ENCODE measurements at regions not wholly inside any gene's neighbourhood (a gene's known extent, or its start where the extent isn't known, plus 50 kb on each side); places are given as distances from the start of the nearest gene placed in this dataset.

DNA sequence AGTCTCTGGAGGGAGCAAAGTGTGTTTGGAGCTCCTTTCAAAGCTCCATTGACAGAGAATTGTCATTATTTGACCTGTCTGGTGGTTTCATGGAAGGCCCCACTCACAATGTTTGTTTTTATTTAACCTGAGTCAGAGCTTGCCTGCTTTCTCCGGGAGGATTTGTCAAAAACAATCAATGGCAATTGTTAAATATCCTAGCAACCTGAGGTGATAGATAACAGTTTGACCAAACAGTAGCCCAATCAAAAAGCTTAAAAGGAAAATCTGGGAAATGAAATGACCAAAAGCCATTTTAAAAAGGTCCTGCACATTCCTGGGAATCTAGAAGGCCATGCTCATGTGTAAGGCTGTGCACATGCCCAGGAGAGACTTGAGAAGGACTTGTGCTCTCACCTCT lies 177.2 kb upstream of the POC5 start:
- Histone ChIP-seq H3K4me3 (ENCODE audit: low read length) (no peak overlapping the region), H3K4me1 (ENCODE audit: low read length) (no peaks in the 10 kb centered on the region), H3K9ac (ENCODE audit: low read length) (no peak overlapping the region), H3K27ac (ENCODE audit: low read length) (no peak overlapping the region), H3K27me3 (ENCODE audit: low read length) (no peaks in the 10 kb centered on the region), H3K36me3 (ENCODE audit: insufficient read depth, low read length) (no peaks in the 10 kb centered on the region), H4K20me1 (ENCODE audit: insufficient read depth, low read depth, low read length) (no peaks in the 10 kb centered on the region), H3K4me2 (ENCODE audit: low read depth, low read length, poor library complexity, severe bottlenecking) (no peak overlapping the region), H3K79me2 (ENCODE audit: low read length) (no peaks in the 10 kb centered on the region), H3K9me2 (replicated peaks; ENCODE audit: insufficient read depth, low read length) (no peaks in the 10 kb centered on the region), H3K9me3 (ENCODE audit: low read length) (no peaks in the 10 kb centered on the region), H2AFZ (ENCODE audit: low read length) (no peak overlapping the region)
- no peak for DNase-seq

DNA sequence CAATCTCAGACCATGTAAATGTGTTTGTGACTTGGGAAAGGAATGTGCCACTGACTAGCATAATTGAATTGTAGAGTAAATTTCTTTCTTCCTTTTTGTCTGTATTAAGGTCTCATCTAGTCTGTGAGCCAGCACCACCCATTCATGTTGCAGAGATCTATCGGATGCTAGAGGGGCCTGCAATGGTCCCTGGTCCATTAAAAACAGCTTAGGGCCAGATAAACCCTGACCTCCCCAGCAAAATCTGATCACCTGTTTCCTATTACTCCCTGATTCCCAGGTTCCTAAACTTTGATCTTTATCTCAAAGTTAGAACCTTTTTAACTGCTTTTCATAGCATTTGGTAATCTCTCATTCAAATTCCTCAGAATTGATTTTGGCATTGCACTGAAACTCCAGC lies 174.5 kb upstream of the POC5 start:
- Histone ChIP-seq H3K27ac (ENCODE audit: low read length) (no peak overlapping the region), H3K9me2 (replicated peaks; ENCODE audit: insufficient read depth, low read length) (no peaks in the 10 kb centered on the region), H3K4me1 (ENCODE audit: low read length) (no peaks in the 10 kb centered on the region), H3K9me3 (ENCODE audit: low read length) (no peaks in the 10 kb centered on the region), H3K4me2 (ENCODE audit: low read depth, low read length, poor library complexity, severe bottlenecking) (no peak overlapping the region), H3K79me2 (ENCODE audit: low read length) (no peaks in the 10 kb centered on the region), H3K4me3 (ENCODE audit: low read length) (no peak overlapping the region), H3K36me3 (ENCODE audit: insufficient read depth, low read length) (no peaks in the 10 kb centered on the region), H2AFZ (ENCODE audit: low read length) (no peak overlapping the region), H3K27me3 (ENCODE audit: low read length) (no peaks in the 10 kb centered on the region), H4K20me1 (ENCODE audit: insufficient read depth, low read depth, low read length) (no peaks in the 10 kb centered on the region), H3K9ac (ENCODE audit: low read length) (no peak overlapping the region)
- DNase-seq, result no peak

DNA sequence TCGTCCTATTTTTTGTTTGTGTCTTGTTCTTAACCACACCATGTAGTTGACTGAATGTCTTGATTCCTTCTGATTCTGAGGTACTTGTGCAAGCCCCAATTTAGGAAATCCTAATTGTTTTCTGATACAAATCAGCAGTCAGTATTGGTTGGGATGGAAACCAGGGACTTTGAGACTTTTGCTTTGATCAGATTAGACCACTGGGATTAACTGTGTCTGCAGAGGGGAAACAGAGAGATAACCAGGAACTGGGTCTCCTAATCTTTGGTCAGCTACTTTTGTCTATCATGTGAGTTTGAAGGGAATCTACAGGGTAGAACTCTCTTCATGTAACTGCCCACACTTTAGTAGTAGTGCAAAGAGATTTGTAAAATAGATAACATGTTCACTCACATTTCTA lies 173.8 kb upstream of the POC5 start:
- H3K9me2 ChIP-seq (replicated peaks; ENCODE audit: insufficient read depth, low read length), result no peaks in the 10 kb centered on the region
- H3K4me2 ChIP-seq (ENCODE audit: low read depth, low read length, poor library complexity, severe bottlenecking), result no peak overlapping the region
- H3K36me3 ChIP-seq (ENCODE audit: insufficient read depth, low read length), result no peaks in the 10 kb centered on the region
- H3K27ac ChIP-seq (ENCODE audit: low read length), result no peak overlapping the region
- no peaks in the 10 kb centered on the region for H4K20me1 ChIP-seq (ENCODE audit: insufficient read depth, low read depth, low read length)
- DNase-seq, result no peak
- H3K4me1 ChIP-seq (ENCODE audit: low read length), result no peaks in the 10 kb centered on the region
- no peak overlapping the region for H3K4me3 ChIP-seq (ENCODE audit: low read length)
- no peak overlapping the region for H2AFZ ChIP-seq (ENCODE audit: low read length)
- H3K27me3 ChIP-seq (ENCODE audit: low read length), result no peaks in the 10 kb centered on the region
- no peaks in the 10 kb centered on the region for H3K9me3 ChIP-seq (ENCODE audit: low read length)
- no peak overlapping the region for H3K9ac ChIP-seq (ENCODE audit: low read length)
- no peaks in the 10 kb centered on the region for H3K79me2 ChIP-seq (ENCODE audit: low read length)

DNA sequence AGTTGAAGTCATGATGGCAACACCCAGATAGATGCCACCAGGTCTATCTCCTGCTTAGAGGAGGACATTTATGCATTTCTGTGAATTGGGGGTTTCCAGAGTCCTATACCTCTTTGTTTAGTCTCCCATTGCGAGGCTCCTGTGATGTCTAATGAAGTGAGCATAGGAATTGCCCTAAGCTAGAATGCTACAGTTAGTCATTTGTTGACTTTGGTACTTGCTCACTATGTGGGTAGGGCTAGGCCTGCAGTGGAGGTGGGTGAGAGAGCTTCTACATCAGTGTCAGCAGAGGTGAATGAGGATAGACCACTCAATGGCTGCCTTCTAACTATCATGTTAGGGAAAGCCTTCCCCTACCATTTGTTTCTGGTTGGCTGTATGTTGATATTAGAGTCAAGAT lies 173.3 kb upstream of the POC5 start:
- Histone ChIP-seq H3K36me3 (ENCODE audit: insufficient read depth, low read length) (no peaks in the 10 kb centered on the region), H3K27ac (ENCODE audit: low read length) (no peak overlapping the region), H3K4me2 (ENCODE audit: low read depth, low read length, poor library complexity, severe bottlenecking) (no peak overlapping the region), H3K4me1 (ENCODE audit: low read length) (no peaks in the 10 kb centered on the region), H2AFZ (ENCODE audit: low read length) (no peak overlapping the region), H3K9me3 (ENCODE audit: low read length) (no peaks in the 10 kb centered on the region), H3K4me3 (ENCODE audit: low read length) (no peak overlapping the region), H4K20me1 (ENCODE audit: insufficient read depth, low read depth, low read length) (no peaks in the 10 kb centered on the region), H3K79me2 (ENCODE audit: low read length) (no peaks in the 10 kb centered on the region), H3K9ac (ENCODE audit: low read length) (no peak overlapping the region), H3K27me3 (ENCODE audit: low read length) (no peaks in the 10 kb centered on the region), H3K9me2 (replicated peaks; ENCODE audit: insufficient read depth, low read length) (no peaks in the 10 kb centered on the region)
- no peak for DNase-seq

DNA sequence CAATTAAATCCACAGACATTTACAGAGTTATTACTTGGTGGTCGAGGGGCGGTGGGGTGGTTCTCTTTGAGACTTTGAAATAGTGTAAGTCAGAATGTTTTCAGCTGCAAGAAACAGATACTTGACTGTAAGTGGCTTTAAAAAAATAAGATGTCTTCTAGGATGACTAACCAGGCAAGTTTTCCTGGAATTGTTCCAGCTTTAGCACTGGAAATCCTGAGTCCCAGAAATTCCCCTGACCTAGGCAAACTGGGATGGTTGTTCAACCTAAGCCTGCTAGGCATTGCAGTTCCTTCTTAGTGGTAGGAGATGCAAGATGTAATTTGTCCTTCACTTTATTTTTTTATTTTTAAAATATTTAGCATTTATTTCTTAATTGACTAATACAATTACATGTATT lies 169.5 kb upstream of the POC5 start:
- Histone ChIP-seq H3K9ac (ENCODE audit: low read length) (no peak overlapping the region), H3K79me2 (ENCODE audit: low read length) (no peaks in the 10 kb centered on the region), H3K36me3 (ENCODE audit: insufficient read depth, low read length) (no peaks in the 10 kb centered on the region), H2AFZ (ENCODE audit: low read length) (no peak overlapping the region), H3K9me3 (ENCODE audit: low read length) (no peaks in the 10 kb centered on the region), H3K4me1 (ENCODE audit: low read length) (no peaks in the 10 kb centered on the region), H3K4me2 (ENCODE audit: low read depth, low read length, poor library complexity, severe bottlenecking) (no peak overlapping the region), H3K9me2 (replicated peaks; ENCODE audit: insufficient read depth, low read length) (no peaks in the 10 kb centered on the region), H3K27me3 (ENCODE audit: low read length) (no peaks in the 10 kb centered on the region), H3K4me3 (ENCODE audit: low read length) (no peak overlapping the region), H3K27ac (ENCODE audit: low read length) (no peak overlapping the region), H4K20me1 (ENCODE audit: insufficient read depth, low read depth, low read length) (no peaks in the 10 kb centered on the region)
- DNase-seq, result no peak

DNA sequence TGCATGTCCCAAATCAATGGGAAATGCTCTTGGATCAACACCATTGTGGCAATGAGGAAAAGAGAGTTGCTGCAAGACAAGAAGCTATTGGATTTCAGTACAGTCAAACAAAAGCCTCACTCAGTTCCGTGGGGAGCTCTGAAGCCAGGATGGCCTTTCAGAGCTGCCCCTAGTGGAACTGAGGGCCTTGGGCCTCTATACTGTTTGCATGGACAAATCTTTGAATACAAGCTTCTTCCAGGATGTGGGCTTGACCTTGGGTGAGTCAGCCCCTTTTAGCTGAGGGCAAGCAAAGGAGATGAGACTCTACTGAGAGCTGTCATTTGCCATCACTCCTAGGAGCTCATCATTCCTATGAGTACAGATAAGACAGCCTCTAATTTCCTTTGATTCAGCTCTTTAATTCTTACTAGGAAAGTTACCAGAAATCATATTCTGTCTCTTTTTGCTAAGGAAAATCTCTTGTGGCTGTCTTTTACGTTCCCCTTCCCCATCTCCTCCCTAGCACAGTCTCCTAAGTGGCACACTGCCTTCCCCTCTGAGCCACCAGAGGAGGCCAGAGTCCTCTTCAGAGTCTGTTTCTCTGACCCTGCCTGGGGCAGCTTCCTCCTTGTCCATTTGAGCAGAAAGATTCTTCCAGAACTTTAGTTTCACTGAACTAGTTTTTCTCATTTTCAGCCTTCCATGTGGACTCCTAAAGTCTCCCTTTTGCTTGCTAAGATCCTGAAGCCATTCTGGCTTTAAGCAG lies 168.8 kb upstream of the POC5 start:
- DNase-seq, result peak; percentile 65
- H3K4me1 ChIP-seq (ENCODE audit: low read length), result no peaks in the 10 kb centered on the region

DNA sequence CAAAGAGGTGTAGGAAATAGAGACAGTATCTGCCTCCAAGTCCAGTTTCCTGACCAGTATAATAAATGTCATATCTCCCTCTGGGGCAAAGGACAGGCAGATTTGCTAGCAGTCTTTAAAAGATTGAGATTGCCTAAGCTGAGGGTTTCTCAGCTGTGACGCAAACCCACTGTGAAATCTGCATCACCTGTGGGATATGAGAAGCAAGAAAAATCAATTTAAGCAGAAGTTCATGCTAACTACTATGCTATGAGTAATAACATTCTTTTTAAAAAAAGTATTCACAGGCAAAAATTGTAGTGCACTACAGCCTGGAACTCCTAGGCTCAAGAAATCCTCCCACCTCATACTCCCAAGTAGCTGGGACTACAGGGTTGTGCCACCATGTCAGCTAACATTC lies 168.1 kb upstream of the POC5 start:
- H4K20me1 ChIP-seq (ENCODE audit: insufficient read depth, low read depth, low read length), result no peaks in the 10 kb centered on the region
- H3K9me3 ChIP-seq (ENCODE audit: low read length), result no peaks in the 10 kb centered on the region
- no peak for DNase-seq
- H3K79me2 ChIP-seq (ENCODE audit: low read length), result no peaks in the 10 kb centered on the region
- no peak overlapping the region for H3K4me2 ChIP-seq (ENCODE audit: low read depth, low read length, poor library complexity, severe bottlenecking)
- H3K4me1 ChIP-seq (ENCODE audit: low read length), result no peaks in the 10 kb centered on the region
- no peaks in the 10 kb centered on the region for H3K27me3 ChIP-seq (ENCODE audit: low read length)
- H3K36me3 ChIP-seq (ENCODE audit: insufficient read depth, low read length), result no peaks in the 10 kb centered on the region
- no peak overlapping the region for H3K9ac ChIP-seq (ENCODE audit: low read length)
- no peak overlapping the region for H3K27ac ChIP-seq (ENCODE audit: low read length)
- no peaks in the 10 kb centered on the region for H3K9me2 ChIP-seq (replicated peaks; ENCODE audit: insufficient read depth, low read length)
- no peak overlapping the region for H3K4me3 ChIP-seq (ENCODE audit: low read length)
- no peak overlapping the region for H2AFZ ChIP-seq (ENCODE audit: low read length)

More for the DNA sequence above, 168.8 kb upstream of the POC5 start:
- Histone ChIP-seq H2AFZ (ENCODE audit: low read length) (no peak overlapping the region), H3K9me3 (ENCODE audit: low read length) (no peaks in the 10 kb centered on the region), H3K36me3 (ENCODE audit: insufficient read depth, low read length) (no peaks in the 10 kb centered on the region), H3K27ac (ENCODE audit: low read length) (no peak overlapping the region), H3K9ac (ENCODE audit: low read length) (no peak overlapping the region), H4K20me1 (ENCODE audit: insufficient read depth, low read depth, low read length) (no peaks in the 10 kb centered on the region), H3K9me2 (replicated peaks; ENCODE audit: insufficient read depth, low read length) (no peaks in the 10 kb centered on the region), H3K27me3 (ENCODE audit: low read length) (no peaks in the 10 kb centered on the region), H3K4me2 (ENCODE audit: low read depth, low read length, poor library complexity, severe bottlenecking) (no peak overlapping the region), H3K4me3 (ENCODE audit: low read length) (no peak overlapping the region), H3K79me2 (ENCODE audit: low read length) (no peaks in the 10 kb centered on the region)

DNA sequence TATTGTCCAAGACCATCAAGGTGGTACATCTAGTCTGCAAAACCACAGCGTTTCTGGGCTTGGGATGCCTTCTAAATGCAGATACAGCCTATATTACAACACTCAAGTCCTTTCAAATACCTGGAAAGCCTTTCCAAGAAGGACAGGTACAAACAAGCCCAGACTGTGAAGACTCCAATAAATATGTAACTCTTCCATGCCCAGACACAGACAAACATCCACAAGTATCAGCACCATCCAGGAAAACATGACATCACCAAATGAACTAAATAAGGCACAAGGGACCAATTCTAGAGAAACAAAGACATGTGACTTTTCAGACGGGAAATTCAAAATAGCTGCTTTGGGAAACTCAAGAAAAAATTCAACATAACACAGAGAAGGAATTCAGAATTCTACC lies 152.7 kb upstream of the POC5 start:
- Histone ChIP-seq H2AFZ (ENCODE audit: low read length) (no peak overlapping the region), H3K36me3 (ENCODE audit: insufficient read depth, low read length) (no peaks in the 10 kb centered on the region), H3K9ac (ENCODE audit: low read length) (no peak overlapping the region), H3K9me3 (ENCODE audit: low read length) (no peaks in the 10 kb centered on the region), H3K4me1 (ENCODE audit: low read length) (no peaks in the 10 kb centered on the region), H3K27me3 (ENCODE audit: low read length) (no peaks in the 10 kb centered on the region), H3K79me2 (ENCODE audit: low read length) (no peaks in the 10 kb centered on the region), H3K4me2 (ENCODE audit: low read depth, low read length, poor library complexity, severe bottlenecking) (no peak overlapping the region), H4K20me1 (ENCODE audit: insufficient read depth, low read depth, low read length) (no peaks in the 10 kb centered on the region), H3K27ac (ENCODE audit: low read length) (no peak overlapping the region), H3K4me3 (ENCODE audit: low read length) (no peak overlapping the region), H3K9me2 (replicated peaks; ENCODE audit: insufficient read depth, low read length) (peaks cover 4% of the 10 kb centered on the region)
- DNase-seq, result no peak
